HG03457 (cell line): ENCODE measurements at regions not wholly inside any gene's neighbourhood (a gene's known extent, or its start where the extent isn't known, plus 50 kb on each side); places are given as distances from the start of the nearest gene placed in this dataset.
"Not testable (repeated sequence)": the region's sequence is repeated elsewhere in the genome, so short reads cannot be mapped to it uniquely, and the experiment has no call there.

Source experiments
- ATAC-seq: cut with Tn5 transposase; IDR thresholded peaks from one replicate; pipeline ENCODE4 v1.9.1; 2021; ENCODE audit warnings: moderate number of reproducible peaks; ENCODE audit not compliant: unreplicated experiment

DNA sequence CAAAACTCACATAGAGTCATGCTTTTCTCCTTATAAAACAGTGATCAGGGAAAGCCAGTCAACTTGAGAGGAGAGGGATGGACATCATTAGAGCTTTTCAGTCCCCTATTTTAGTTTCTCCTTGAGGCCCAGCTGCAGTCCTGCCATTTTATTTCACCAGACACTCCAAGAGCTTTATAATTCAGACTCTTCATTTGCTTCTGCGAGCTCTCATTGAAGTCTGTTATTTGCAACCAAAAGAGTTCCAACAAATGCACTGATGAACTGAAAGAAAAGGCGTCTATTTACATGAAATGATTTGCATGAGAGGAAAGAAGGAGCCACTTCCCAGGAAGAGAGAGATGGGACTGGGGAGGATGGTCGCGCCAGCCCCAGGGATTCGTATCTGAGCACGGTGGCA lies 86.8 kb downstream of the NDUFA12 start:
- no peak for ATAC-seq

GRCh38 chr12:94909663-94910062 lies 93.8 kb downstream of the NDUFA12 start:
- ATAC-seq: no peak

DNA sequence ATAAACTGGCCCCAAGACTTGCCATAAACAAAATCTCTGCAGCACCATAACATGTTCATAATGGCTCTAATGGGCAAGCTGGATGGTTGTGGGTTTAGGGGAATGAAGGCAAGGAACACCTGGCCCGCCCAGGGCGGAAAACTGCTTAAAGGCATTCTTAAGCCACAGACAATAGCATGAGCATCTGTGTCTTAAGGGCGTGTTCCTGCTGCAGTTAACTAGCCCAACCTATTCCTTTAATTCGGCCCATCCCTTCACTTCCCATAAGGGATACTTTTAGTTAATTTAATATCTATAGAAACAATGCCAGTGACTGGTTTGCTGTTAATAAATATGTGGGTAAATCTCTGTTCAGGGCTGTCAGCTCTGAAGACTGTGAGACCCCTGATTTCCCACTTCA lies 97.7 kb downstream of the NDUFA12 start:
- ATAC-seq: not testable (repeated sequence)

GRCh38 chr12:94900496-94900895 lies 103.0 kb downstream of the NDUFA12 start:
- ATAC-seq: no peak

GRCh38 chr12:94898388-94898787 lies 105.1 kb downstream of the NDUFA12 start:
- no peak for ATAC-seq

GRCh38 chr12:94892544-94893267 lies 110.8 kb downstream of the NDUFA12 start:
- no peak for ATAC-seq

- ATAC-seq: no peak
Measured at GRCh38 chr12:94889445-94890210, 113.9 kb downstream of the NDUFA12 start.

- ATAC-seq: no peak
Measured at GRCh38 chr12:94879542-94879941, 124.0 kb downstream of the NDUFA12 start.

- peak; percentile 48 for ATAC-seq
Measured at GRCh38 chr12:94875525-94875924, 128.0 kb downstream of the NDUFA12 start.

DNA sequence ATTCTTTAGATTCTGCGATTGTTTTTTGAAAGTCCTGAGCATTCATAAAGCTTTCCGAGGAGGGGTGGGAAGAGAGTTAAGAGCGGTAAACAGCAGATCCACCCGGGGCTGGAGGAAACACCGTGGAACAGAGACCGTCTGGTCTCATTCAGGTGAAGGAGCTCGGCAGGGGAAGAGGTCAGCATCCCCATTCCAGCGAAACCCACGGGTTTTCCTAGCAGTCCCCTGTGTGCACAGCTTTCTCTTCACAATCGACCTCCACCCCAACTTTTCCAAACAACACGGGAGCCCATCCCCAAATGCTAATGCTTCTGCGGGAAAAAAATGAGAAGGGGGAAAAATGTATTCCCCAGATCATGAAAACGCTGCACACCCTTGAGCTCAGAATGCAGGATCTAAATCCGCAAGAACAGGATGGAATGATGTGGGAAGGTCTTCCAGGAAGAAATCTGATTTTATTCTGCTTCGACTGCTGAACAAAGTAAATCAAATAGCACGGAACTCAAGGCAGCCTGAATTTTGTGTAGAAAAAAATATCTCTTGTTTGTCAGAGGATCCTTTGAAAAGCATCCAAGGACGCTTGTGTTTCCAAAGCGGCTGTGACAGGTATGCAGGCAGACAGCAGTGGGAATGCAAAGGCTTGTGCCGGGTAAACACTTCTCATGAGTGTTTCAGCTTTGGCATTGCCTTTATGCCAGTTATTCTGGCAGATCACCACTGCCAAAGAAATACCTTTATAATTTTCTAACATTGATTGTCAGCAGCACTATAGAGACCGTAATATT lies 128.8 kb downstream of the NDUFA12 start:
- ATAC-seq: no peak

DNA sequence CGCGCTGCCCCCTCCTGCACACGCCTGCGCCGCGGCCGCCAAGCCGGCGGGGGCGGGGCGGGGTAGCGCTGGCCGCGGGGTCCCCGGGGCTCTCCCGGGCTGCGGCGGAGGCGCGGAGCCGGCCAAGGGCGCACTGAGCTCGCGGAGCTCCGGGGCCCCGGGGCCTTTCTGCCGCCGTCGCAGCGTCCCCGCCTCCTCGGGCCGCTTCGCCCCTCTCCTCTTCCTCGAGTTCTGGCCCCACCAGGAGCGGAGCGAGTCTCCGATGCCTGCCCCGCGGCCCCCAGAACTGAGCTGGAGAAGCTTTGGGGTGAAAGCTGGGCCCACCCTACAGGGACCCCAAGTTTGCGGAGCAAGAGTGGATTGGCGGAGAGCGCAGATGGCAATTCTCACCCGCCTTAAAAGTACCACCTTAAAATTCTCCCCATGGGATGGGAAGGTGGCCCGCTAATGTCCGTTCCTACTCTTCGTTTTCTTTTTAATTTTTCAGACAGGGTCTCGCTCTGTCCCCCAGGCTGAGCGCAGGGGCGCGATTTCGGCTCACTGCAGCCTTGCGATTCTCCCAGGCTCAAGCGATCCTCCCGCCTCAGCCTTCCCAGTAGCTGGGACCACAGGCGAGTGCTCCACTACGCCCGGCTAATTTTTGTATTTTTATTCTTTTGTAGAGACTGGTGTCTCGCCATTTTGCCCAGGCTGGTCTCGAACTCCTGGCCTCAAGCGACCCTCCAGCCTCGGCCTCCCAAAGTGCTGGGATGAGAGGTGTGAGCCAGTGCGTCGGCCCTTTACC lies 129.6 kb downstream of the NDUFA12 start:
- ATAC-seq: no peak

DNA sequence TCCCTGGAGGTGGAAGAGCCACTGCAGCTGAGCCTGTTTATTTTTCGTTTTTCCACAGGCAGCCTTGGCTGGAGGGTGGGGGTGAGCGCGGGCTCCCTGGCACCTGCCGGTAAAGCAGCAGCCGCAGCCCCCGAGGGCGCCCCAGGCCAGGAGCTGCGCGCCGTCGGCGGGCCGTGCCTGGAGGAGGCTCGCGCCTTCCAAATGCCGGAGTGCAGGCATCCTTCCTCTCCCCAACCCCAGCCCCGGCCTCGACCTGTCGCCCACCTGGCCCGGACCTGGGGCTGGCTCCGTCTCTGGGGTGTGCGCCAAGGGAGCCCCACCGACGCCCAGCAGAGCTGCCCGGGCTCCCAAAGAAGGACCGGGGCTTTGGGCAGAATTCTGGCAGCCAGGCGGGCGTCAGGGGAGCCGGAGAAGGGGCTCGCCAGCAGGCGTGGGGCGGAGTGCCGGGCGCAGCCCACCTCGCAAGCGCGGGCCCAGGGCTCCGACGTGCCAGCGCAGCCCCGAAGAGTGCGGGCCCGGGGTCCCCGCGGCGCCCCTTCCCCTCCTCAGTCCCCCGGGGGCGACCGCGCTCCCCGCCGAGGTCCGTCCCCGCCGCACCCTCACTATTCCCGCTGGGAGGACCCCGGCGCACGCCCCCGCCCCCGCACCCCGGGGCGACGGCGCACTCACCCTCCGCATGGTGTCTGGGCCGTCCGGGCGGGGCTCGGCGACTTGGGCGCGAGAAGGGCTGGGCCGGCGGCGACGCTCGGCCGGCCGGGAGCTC lies 130.3 kb downstream of the NDUFA12 start:
- peak; percentile 61 for ATAC-seq

- ATAC-seq: no peak
Measured at GRCh38 chr12:94872671-94872970, 130.9 kb downstream of the NDUFA12 start.

DNA sequence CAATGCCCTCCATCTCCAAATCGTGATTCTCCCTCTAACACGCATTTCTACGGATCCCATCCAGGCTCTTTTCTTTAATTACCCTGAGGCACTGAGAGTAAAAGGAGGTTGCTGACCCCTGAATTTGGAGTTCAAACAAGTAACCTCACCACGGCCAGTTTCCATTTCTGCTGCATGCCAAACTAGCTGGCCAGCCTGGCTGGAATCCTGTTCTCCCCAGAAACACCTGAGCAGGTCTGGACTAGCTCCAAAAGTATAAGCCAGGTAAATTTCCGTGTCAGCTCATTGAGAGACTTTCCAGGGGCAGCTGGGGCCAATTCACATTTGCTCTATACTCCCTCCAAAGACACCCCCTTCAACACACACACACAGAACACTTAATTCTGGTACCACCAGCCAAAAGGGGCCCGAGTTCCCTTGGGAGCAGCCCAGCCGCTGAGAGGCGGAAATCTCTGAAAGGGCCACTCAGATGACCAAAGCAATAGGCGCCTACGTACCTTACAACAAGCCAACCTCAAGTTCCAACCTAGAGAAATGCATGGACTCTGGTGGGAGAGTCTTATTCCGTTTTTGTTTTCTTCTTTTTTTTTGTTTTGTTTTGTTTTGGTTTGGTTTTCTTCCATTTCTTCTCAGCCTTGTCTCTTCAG lies 131.4 kb downstream of the NDUFA12 start:
- no peak for ATAC-seq

- no peak for ATAC-seq
Measured at GRCh38 chr12:94870511-94870910, 133.0 kb downstream of the NDUFA12 start.

- ATAC-seq: no peak
Measured at GRCh38 chr12:94868161-94868560, 135.3 kb downstream of the NDUFA12 start.

DNA sequence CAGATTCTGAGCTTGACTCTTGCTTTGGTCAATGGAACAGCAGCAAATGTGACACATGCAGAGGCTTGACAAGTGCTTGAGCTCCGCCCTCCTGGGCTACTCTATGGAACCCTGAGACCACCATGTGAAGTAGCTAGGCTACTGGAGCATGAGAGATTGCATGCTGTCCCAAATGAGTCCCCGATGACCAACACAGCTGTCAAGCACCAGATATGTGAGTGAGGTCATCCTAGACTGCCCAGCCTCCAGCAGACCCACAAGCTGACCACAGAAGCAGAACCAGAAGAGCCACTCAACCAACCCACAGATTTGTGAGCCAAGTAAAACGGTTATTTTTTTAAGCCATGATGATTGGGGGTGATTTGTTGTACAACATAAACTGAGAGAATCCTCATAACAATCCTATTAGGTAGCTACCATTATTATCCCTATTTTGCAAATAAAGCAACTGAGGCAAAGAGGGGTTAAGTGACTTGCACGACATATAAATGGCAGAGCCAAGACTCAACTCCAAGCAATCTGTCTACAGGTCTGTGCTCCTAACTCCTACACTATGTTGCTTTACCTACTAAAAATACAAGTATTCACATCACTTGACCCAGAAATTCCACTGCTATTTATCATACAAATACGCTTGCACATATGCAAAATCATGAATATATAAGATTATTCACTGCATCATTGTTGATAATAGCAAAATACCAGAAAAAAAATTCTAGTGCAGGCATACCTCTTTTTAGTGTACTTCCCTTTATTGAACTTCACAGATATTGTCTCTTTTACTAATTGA lies 136.2 kb downstream of the NDUFA12 start:
- ATAC-seq: no peak

DNA sequence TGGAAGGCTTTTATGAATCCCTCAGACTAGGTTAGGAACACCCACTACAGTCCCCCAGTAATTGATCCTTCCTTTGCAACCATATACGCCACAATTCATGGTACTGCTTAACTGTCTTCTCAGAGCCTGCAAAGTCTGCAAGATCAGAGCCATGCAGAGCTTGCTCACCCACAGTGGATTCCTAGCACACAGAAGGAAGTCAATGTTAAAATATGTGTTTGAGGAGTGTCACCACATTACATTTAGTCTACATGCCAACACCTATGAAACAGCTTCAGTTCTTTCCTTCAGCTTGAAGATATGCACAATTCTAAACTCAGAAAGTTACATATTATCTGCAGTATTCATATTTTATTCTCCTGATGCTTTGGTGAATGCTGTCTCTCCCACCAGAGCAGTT lies 138.5 kb downstream of the NDUFA12 start:
- ATAC-seq: no peak
